Stomach (tissue), 8 donors: ENCODE measurements at regions not wholly inside any gene's neighbourhood (a gene's known extent, or its start where the extent isn't known, plus 50 kb on each side); places are given as distances from the start of the nearest gene placed in this dataset.

Experiments used
- DNase-seq, 2 donors: peaks; one replicate each; pipeline versions ENCODE4 v3.0.0 to v3.0.0-alpha.2; 2013 to 2019
- H3K27ac ChIP-seq, 5 donors: fragments of 200-600 bp in 4 of 5; sonication (generic) in 4 of 5; one replicate each; pipeline ENCODE4 v1.5.1; 2013 to 2019; ENCODE audit warnings: mild to moderate bottlenecking in 1 of 5, moderate library complexity in 1 of 5
- H3K27me3 ChIP-seq, 3 donors: fragments of 200-600 bp; sonication (generic); one replicate each; pipeline ENCODE4 v1.5.1; 2017 to 2019; ENCODE audit warnings: mixed run types in 1 of 3
- H3K36me3 ChIP-seq, 4 donors: fragments of 200-600 bp; sonication (generic); 1 replicate in 3 of 4; 2 replicates in 1 of 4; pipeline ENCODE4 v1.5.1; 2016 to 2019
- H3K4me1 ChIP-seq, 4 donors: fragments of 200-600 bp; sonication (generic); one replicate each; pipeline ENCODE4 v1.5.1; 2016 to 2019
- H3K4me3 ChIP-seq, 4 donors: fragments of 200-600 bp; sonication (generic) in 3 of 4; one replicate each; pipeline ENCODE4 v1.5.1; 2016 to 2019; ENCODE audit warnings: mild to moderate bottlenecking in 1 of 4
- H3K9me3 ChIP-seq, 4 donors: fragments of 200-600 bp; sonication (generic); one replicate each; pipeline ENCODE4 v1.5.1; 2016 to 2019
- EP300 ChIP-seq: sonication (generic); formaldehyde crosslinking; IDR thresholded peaks from one replicate; pipeline ENCODE4 v1.6.1; 2017; ENCODE audit warnings: antibody characterized with exemption
- POLR2A ChIP-seq, 4 donors: fragments of 450-650 bp; IDR thresholded peaks; one replicate each; pipeline ENCODE4 v1.6.1; 2016; ENCODE audit warnings: antibody characterized with exemption in 4 of 4, control low read depth in 2 of 4, mild to moderate bottlenecking in 1 of 4, moderate library complexity in 1 of 4
- POLR2AphosphoS5 ChIP-seq, 3 donors: sonication (generic); formaldehyde crosslinking; IDR thresholded peaks; one replicate each; pipeline ENCODE4 v1.6.1; 2016; ENCODE audit warnings: antibody characterized with exemption in 3 of 3
- WGBS, 5 donors: extraction: QIAGEN DNeasy Blood & Tissue Kit in 3 of 5; methylation state at CpG; one replicate each; pipeline versions ENCODE4 v1.1.5 to v1.1.7; 2013 to 2018; 5-methylcytosine and 5-hydroxymethylcytosine counted together
- intact Hi-C: fragments of 100-400 bp; cut with DNase I; formaldehyde crosslinking; loops from one replicate; pipeline ENCODE4 v1.15.1; 2023; ENCODE audit warnings: low total_unique reads
- TF ChIP-seq, protein P1 (sequence below), 7 experiments: fragments of 450-650 bp in 4 of 7; fragments of 200-600 bp in 3 of 7; sonication (generic) in 3 of 7; IDR thresholded peaks; one replicate each; pipeline ENCODE4 v1.5.1; 2016 to 2019; ENCODE audit warnings: antibody characterized with exemption in 7 of 7, control low read depth in 2 of 7, mild to moderate bottlenecking in 1 of 7
- donor health status: healthy with polysubstance abuse.
- donor health status: Bipolar disorder and iron deficiency.
- donor health status: healthy.

DNA sequence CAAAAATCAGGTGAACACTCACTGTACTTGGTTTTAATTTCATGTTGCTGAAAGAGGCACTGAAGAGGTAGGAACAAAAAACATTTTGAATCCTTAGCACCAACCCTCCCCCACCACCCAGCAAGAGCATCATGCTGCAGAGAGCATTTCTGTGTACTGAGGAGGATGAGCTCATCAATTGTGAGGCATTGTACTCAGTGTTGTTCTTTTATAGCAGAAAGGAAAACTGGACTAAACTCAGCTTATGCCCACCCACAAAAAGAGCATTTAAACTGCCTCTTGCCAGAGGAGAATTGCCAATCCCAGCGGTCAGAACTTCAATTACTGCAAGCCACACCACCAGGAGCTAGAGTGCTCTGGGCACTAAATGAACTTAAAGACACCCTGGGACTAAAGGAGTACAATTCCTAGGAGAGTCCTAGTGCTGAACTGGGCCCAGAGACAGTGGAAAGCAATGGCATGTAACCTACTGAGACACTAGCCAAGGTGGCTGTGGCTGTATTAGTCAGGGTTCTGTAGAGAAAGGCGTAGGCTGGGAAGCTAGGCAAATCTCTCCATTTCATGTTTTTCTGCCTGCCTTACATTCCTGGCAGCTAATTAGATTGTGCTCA lies 280.7 kb upstream of the KLHL4 start:
- H3K27ac ChIP-seq, result no peak overlapping the region
- H3K9me3 ChIP-seq, result no peaks in the 10 kb centered on the region
- H3K27me3 ChIP-seq, result no peaks in the 10 kb centered on the region
- 73 to 93% (median 83%) methylated on average over 2 of the region's 2 CpGs for WGBS, 5 donors
- intact Hi-C loops, result no loop called here
- TF ChIP-seq POLR2A (IDR thresholded peaks at IDR 0.05) (no peak), EP300 (no peak), POLR2AphosphoS5 (IDR thresholded peaks at IDR 0.05) (no peak)
- TF ChIP-seq, protein P1, sequence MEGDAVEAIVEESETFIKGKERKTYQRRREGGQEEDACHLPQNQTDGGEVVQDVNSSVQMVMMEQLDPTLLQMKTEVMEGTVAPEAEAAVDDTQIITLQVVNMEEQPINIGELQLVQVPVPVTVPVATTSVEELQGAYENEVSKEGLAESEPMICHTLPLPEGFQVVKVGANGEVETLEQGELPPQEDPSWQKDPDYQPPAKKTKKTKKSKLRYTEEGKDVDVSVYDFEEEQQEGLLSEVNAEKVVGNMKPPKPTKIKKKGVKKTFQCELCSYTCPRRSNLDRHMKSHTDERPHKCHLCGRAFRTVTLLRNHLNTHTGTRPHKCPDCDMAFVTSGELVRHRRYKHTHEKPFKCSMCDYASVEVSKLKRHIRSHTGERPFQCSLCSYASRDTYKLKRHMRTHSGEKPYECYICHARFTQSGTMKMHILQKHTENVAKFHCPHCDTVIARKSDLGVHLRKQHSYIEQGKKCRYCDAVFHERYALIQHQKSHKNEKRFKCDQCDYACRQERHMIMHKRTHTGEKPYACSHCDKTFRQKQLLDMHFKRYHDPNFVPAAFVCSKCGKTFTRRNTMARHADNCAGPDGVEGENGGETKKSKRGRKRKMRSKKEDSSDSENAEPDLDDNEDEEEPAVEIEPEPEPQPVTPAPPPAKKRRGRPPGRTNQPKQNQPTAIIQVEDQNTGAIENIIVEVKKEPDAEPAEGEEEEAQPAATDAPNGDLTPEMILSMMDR (IDR thresholded peaks at IDR 0.05), result no peak
- no peaks in the 10 kb centered on the region for H3K36me3 ChIP-seq
- no peak for DNase-seq
- H3K4me1 ChIP-seq, result no peaks in the 10 kb centered on the region
- H3K4me3 ChIP-seq, result no peak overlapping the region

GRCh38 chrX:87265518-87265917 lies 252.1 kb upstream of the KLHL4 start:
- no peak overlapping the region for H3K27ac ChIP-seq
- H3K4me1 ChIP-seq, result no peaks in the 10 kb centered on the region
- no peaks in the 10 kb centered on the region for H3K9me3 ChIP-seq
- DNase-seq, result no peak
- WGBS, 5 donors, result 61 to 88% (median 77%) methylated on average over 5 of the region's 5 CpGs
- no peaks in the 10 kb centered on the region for H3K36me3 ChIP-seq
- intact Hi-C loops, result no loop called here
- TF ChIP-seq, protein P1 (IDR thresholded peaks at IDR 0.05), result no peak
- TF ChIP-seq POLR2A (IDR thresholded peaks at IDR 0.05), result no peak
- no peaks in the 10 kb centered on the region for H3K27me3 ChIP-seq
- H3K4me3 ChIP-seq, result no peak overlapping the region

GRCh38 chrX:87272491-87272890 lies 245.1 kb upstream of the KLHL4 start:
- Histone ChIP-seq H3K4me3 (no peak overlapping the region), H3K27me3 (no peaks in the 10 kb centered on the region), H3K36me3 (no peaks in the 10 kb centered on the region), H3K4me1 (no peaks in the 10 kb centered on the region), H3K27ac (no peak overlapping the region), H3K9me3 (no peaks in the 10 kb centered on the region)
- DNase-seq, result no peak
- TF ChIP-seq POLR2A (IDR thresholded peaks at IDR 0.05) (no peak), POLR2AphosphoS5 (IDR thresholded peaks at IDR 0.05) (no peak), EP300 (no peak)
- TF ChIP-seq, protein P1 (IDR thresholded peaks at IDR 0.05), result no peak
- intact Hi-C loops, result no loop called here

DNA sequence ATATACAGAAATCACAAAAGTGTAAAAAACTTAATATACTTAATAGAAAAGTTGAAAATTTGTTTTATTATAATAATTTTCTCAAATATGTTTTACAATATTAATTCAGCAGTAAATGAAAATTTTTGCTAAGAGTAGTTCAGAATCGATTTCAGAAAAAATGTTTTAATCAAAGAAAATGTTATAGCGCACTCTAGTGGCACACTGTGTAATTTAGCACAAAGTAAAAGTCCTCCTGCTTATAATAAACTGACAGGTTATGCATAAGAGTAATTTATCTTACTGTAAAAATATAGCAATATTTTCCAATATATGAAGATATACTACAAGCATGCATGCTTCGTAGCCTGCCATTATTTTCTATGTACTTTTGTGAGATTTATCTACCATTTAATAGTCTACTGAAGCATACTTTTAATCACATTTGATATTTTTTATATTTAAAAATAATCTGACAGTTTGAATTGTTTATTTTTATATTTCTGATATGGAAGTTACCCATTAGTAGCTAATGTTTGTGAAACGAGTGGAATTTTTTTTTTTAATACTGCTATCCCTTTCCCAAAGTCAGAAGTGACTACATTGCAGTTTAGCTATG lies 217.9 kb upstream of the KLHL4 start:
- no peak overlapping the region for H3K27ac ChIP-seq
- H3K4me3 ChIP-seq, result no peak overlapping the region
- no peaks in the 10 kb centered on the region for H3K4me1 ChIP-seq
- TF ChIP-seq, protein P1 (IDR thresholded peaks at IDR 0.05), result peak in 3 of 7 experiments; percentile 28 to 36 (median 29)
- no peak for TF ChIP-seq EP300
- peak in 1 of 2 donors; percentile 39 for DNase-seq
- peaks cover 0 to 5% (median 2%) of the 10 kb centered on the region in 4 donors for H3K9me3 ChIP-seq
- WGBS, 5 donors, result 1 to 7% (median 3%) methylated on average over 4 of the region's 4 CpGs
- H3K27me3 ChIP-seq, result no peaks in the 10 kb centered on the region
- intact Hi-C loops, result no loop called here
- no peaks in the 10 kb centered on the region for H3K36me3 ChIP-seq
